OCI-LY1 (cell line): ENCODE measurements at regions not wholly inside any gene's neighbourhood (a gene's known extent, or its start where the extent isn't known, plus 50 kb on each side); places are given as distances from the start of the nearest gene placed in this dataset.

Experiments used
- H2AFZ ChIP-seq: fragments of 200-600 bp; sonication (generic), shearing (Covaris generic); 2 replicates; pipeline ENCODE4 v1.6.0; 2014; ENCODE audit warnings: antibody characterized with exemption, mild to moderate bottlenecking, low read length
- H3F3A ChIP-seq: fragments of 200-600 bp; sonication (generic), shearing (Covaris generic); 2 replicates; pipeline ENCODE4 v1.6.0; 2014; ENCODE audit warnings: mild to moderate bottlenecking, antibody characterized with exemption, low read length, moderate library complexity; ENCODE audit not compliant: insufficient read depth
- H3K27ac ChIP-seq: fragments of 200-600 bp; sonication (generic); 2 replicates; pipeline ENCODE4 v1.5.1; 2014; ENCODE audit warnings: low read length, mixed run types, mild to moderate bottlenecking, low read depth; ENCODE audit not compliant: poor library complexity, severe bottlenecking
- H3K27me3 ChIP-seq: fragments of 200-600 bp; sonication (generic); 2 replicates; pipeline ENCODE4 v1.6.0; 2014; ENCODE audit warnings: antibody characterized with exemption, mild to moderate bottlenecking, low read length, moderate library complexity; ENCODE audit not compliant: insufficient read depth
- H3K36me3 ChIP-seq: fragments of 200-600 bp; sonication (generic); 2 replicates; pipeline ENCODE4 v1.6.1; 2014; ENCODE audit warnings: mild to moderate bottlenecking, antibody characterized with exemption, low read length, moderate library complexity, mixed read lengths; ENCODE audit not compliant: insufficient read depth
- H3K4me1 ChIP-seq: fragments of 200-600 bp; sonication (generic); 2 replicates; pipeline ENCODE4 v1.5.1; 2014; ENCODE audit warnings: mild to moderate bottlenecking, low read length, moderate library complexity; ENCODE audit not compliant: insufficient read depth, severe bottlenecking
- H3K4me2 ChIP-seq: fragments of 200-600 bp; sonication (generic), shearing (Covaris generic); 2 replicates; pipeline ENCODE4 v1.6.1; 2014; ENCODE audit warnings: low read length
- H3K4me3 ChIP-seq: fragments of 200-600 bp; sonication (generic); 2 replicates; pipeline ENCODE4 v1.5.1; 2014; ENCODE audit warnings: low read length, low read depth, mild to moderate bottlenecking, mixed read lengths; ENCODE audit not compliant: poor library complexity, severe bottlenecking
- H3K79me2 ChIP-seq: fragments of 200-600 bp; shearing (Covaris generic); 2 replicates; pipeline ENCODE4 v1.6.1; 2016; ENCODE audit warnings: mixed run types, low read length, mixed read lengths; ENCODE audit not compliant: insufficient read depth
- H3K9ac ChIP-seq: fragments of 200-600 bp; sonication (generic), shearing (Covaris generic); 2 replicates; pipeline ENCODE4 v1.6.1; 2014; ENCODE audit warnings: mild to moderate bottlenecking, low read length, mixed read lengths
- H3K9me2 ChIP-seq: fragments of 200-600 bp; sonication (generic), shearing (Covaris generic); 2 replicates; pipeline ENCODE4 v1.6.1; 2014; ENCODE audit warnings: low read depth, mild to moderate bottlenecking, low read length, mixed read lengths
- H3K9me3 ChIP-seq: fragments of 200-600 bp; shearing (Covaris generic); 2 replicates; pipeline ENCODE4 v1.6.1; 2014; ENCODE audit warnings: low read length, mixed read lengths
- H4K20me1 ChIP-seq: fragments of 200-600 bp; sonication (generic), shearing (Covaris generic); 2 replicates; pipeline ENCODE4 v1.6.0; 2016; ENCODE audit warnings: mild to moderate bottlenecking, low read length; ENCODE audit not compliant: insufficient read depth
- EZH2 ChIP-seq: fragments of 200-600 bp; sonication (generic), shearing (Covaris generic); IDR thresholded peaks from 2 replicates; pipeline ENCODE4 v1.8.0; 2017; ENCODE audit warnings: borderline replicate concordance, mixed run types, mild to moderate bottlenecking, antibody characterized with exemption, low read length, moderate library complexity, mixed read lengths
- TF ChIP-seq, protein P1 (sequence below): fragments of 200-600 bp; sonication (generic), shearing (Covaris generic); IDR thresholded peaks from 2 replicates; pipeline ENCODE4 v1.5.1; 2017; ENCODE audit warnings: mild to moderate bottlenecking, antibody characterized with exemption, low read length, moderate library complexity, mixed read lengths

DNA sequence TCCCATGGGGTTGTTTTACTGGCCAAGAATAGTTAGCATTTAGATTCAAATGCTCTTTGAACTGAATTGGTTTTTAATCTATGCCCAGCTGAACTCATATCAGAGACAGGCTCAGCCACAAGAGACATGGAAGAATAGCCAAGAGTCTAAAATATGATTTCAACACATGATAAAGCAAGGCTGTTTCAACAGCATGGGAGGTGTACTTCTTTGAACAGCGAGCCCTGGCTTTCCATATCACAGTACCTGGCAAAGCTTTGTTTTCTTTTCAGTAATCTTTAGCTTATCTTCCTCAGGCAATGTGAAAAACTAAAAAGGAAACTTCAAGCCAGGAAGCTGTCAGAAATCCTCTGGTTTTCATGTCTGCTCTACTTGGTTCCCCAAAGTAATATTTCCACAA, 413.6 kb upstream of the ADAMTS9 start:
- H3K27me3 ChIP-seq = no peaks in the 10 kb centered on the region
- H3K4me2 ChIP-seq = no peak overlapping the region
- no peaks in the 10 kb centered on the region for H3K9me2 ChIP-seq
- no peaks in the 10 kb centered on the region for H3K9me3 ChIP-seq
- H4K20me1 ChIP-seq = no peaks in the 10 kb centered on the region
- H3K36me3 ChIP-seq = no peaks in the 10 kb centered on the region
- H3F3A ChIP-seq = no peaks in the 10 kb centered on the region
- no peak overlapping the region for H3K27ac ChIP-seq
- H3K4me3 ChIP-seq = no peak overlapping the region
- TF ChIP-seq, protein P1, sequence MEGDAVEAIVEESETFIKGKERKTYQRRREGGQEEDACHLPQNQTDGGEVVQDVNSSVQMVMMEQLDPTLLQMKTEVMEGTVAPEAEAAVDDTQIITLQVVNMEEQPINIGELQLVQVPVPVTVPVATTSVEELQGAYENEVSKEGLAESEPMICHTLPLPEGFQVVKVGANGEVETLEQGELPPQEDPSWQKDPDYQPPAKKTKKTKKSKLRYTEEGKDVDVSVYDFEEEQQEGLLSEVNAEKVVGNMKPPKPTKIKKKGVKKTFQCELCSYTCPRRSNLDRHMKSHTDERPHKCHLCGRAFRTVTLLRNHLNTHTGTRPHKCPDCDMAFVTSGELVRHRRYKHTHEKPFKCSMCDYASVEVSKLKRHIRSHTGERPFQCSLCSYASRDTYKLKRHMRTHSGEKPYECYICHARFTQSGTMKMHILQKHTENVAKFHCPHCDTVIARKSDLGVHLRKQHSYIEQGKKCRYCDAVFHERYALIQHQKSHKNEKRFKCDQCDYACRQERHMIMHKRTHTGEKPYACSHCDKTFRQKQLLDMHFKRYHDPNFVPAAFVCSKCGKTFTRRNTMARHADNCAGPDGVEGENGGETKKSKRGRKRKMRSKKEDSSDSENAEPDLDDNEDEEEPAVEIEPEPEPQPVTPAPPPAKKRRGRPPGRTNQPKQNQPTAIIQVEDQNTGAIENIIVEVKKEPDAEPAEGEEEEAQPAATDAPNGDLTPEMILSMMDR = no peak
- TF ChIP-seq EZH2 = no peak
- no peaks in the 10 kb centered on the region for H3K79me2 ChIP-seq
- no peak overlapping the region for H3K9ac ChIP-seq
- no peak overlapping the region for H2AFZ ChIP-seq
- no peaks in the 10 kb centered on the region for H3K4me1 ChIP-seq

DNA sequence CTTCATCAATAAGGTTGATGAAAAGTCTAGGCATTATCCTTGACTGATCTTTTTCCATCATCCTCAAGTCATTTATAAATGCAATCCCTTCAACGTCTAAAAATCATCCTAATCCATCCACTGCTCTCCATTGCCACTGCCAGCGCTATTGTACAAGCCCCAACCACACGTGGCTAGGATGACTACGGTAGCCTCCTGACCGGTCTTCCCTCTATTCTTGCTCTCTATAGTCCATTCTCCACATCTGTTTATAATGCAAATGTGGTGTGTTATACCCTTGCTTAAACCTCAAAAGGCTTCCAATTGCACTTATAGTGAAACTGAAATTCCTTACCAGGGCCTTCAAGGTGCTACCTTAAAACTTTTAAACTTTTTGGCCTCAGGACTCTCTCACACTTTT, 410.6 kb upstream of the ADAMTS9 start:
- H3K9me2 ChIP-seq = no peaks in the 10 kb centered on the region
- H3K4me1 ChIP-seq = no peaks in the 10 kb centered on the region
- H3K9ac ChIP-seq = no peak overlapping the region
- no peaks in the 10 kb centered on the region for H3K27me3 ChIP-seq
- H3K36me3 ChIP-seq = no peaks in the 10 kb centered on the region
- no peaks in the 10 kb centered on the region for H4K20me1 ChIP-seq
- H2AFZ ChIP-seq = no peak overlapping the region
- H3K27ac ChIP-seq = no peak overlapping the region
- no peak overlapping the region for H3K4me2 ChIP-seq
- H3K79me2 ChIP-seq = no peaks in the 10 kb centered on the region
- H3K4me3 ChIP-seq = no peak overlapping the region
- no peaks in the 10 kb centered on the region for H3F3A ChIP-seq
- TF ChIP-seq, protein P1 = no peak
- TF ChIP-seq EZH2 = no peak
- H3K9me3 ChIP-seq = no peaks in the 10 kb centered on the region

DNA sequence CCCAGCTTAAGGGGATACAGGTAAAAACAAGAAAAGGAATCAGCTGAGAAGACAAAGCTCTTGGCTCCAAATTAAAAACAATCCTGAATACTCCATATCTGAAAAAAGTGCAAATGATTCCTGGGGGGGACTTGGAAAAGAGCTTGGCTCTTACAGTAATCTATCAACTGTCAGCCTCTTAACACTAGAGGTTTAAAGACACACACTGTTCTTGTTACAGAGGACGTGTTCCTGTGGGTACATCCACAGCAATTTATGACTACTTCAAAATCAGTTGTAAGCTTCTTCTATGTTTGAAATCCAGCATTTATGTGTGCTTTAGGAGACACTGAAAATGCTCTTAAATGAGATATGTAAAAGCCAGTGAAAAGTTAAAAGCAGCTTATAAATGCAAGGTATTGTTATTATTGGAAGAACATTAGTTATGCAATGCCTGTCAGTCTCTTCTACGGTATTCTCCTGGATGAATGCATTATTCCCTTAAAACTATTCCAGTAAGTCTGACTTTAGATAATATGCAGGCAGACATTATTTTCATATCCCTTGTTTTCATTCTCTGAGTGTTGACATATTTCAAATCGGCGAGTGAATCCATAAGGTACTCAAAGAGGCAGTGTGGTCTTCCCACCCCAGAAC, 408.4 kb upstream of the ADAMTS9 start:
- no peak overlapping the region for H3K9ac ChIP-seq
- H3K36me3 ChIP-seq = no peaks in the 10 kb centered on the region
- H3K27ac ChIP-seq = no peak overlapping the region
- H4K20me1 ChIP-seq = no peaks in the 10 kb centered on the region
- TF ChIP-seq EZH2 = no peak
- TF ChIP-seq, protein P1 = no peak
- no peaks in the 10 kb centered on the region for H3K79me2 ChIP-seq
- H3F3A ChIP-seq = no peaks in the 10 kb centered on the region
- H3K4me1 ChIP-seq = no peaks in the 10 kb centered on the region
- no peaks in the 10 kb centered on the region for H3K9me2 ChIP-seq
- no peaks in the 10 kb centered on the region for H3K27me3 ChIP-seq
- no peaks in the 10 kb centered on the region for H3K9me3 ChIP-seq
- H3K4me3 ChIP-seq = no peak overlapping the region
- H2AFZ ChIP-seq = no peak overlapping the region
- H3K4me2 ChIP-seq = no peak overlapping the region
